ENCODE measurements at regions not wholly inside any gene's neighbourhood (a gene's known extent, or its start where the extent isn't known, plus 50 kb on each side); places are given as distances from the start of the nearest gene placed in this dataset.

DNA sequence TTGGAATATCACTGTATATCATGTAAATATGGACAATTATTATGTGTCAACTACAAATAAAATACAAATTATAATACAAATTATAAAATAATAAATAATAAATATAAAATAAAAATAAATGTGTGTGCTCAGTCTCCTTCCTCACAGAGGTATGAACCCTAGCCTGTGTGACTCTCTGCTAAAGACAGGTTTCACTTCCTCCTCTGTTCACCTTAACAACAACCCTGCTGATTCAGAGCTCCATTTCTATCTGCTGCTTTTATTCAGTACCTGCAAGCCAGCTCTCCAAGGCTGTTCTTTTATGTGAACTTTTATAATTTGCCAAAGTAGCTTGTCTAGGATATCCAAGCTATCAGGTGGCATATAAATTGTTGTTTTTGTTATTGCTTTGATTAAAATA, 610.7 kb upstream of the GRM7 start:
- H3K36me3 ChIP-seq (ENCODE audit: control insufficient read depth, insufficient read depth, low read length), result no peaks in the 10 kb centered on the region
- TF ChIP-seq KLF1 (tag; IDR thresholded peaks at IDR 0.05) (no peak), CBX5 (IDR thresholded peaks at IDR 0.05; ENCODE audit: borderline replicate concordance, low read depth) (no peak), LCOR (CRISPR knock-in tag; IDR thresholded peaks at IDR 0.05) (no peak), ZNF354B (CRISPR knock-in tag; IDR thresholded peaks at IDR 0.05) (no peak), USF1 (CRISPR knock-in tag; IDR thresholded peaks at IDR 0.05) (no peak), CEBPG (CRISPR knock-in tag; IDR thresholded peaks at IDR 0.05) (no peak), CEBPG (tag; conservative IDR thresholded peaks at IDR 0.05 in 1 of 2, IDR thresholded peaks at IDR 0.05 in 1 of 2) (no peak), STAG1 (CRISPR knock-in tag; IDR thresholded peaks at IDR 0.05; ENCODE audit: borderline replicate concordance) (no peak), FOXA1 (IDR thresholded peaks at IDR 0.05; ENCODE audit: borderline replicate concordance) (no peak), BHLHE40 (IDR thresholded peaks at IDR 0.05; ENCODE audit: low read length) (no peak), CREM (IDR thresholded peaks at IDR 0.05; ENCODE audit: low read depth) (no peak), PCBP1 (IDR thresholded peaks at IDR 0.05; ENCODE audit: low read depth, low read length, poor library complexity, severe bottlenecking) (no peak), ZFP36 (IDR thresholded peaks at IDR 0.05; ENCODE audit: low read depth, low read length, partially characterized antibody) (no peak), ZKSCAN3 (CRISPR knock-in tag; IDR thresholded peaks at IDR 0.05) (no peak)
- TF ChIP-seq, protein P1, sequence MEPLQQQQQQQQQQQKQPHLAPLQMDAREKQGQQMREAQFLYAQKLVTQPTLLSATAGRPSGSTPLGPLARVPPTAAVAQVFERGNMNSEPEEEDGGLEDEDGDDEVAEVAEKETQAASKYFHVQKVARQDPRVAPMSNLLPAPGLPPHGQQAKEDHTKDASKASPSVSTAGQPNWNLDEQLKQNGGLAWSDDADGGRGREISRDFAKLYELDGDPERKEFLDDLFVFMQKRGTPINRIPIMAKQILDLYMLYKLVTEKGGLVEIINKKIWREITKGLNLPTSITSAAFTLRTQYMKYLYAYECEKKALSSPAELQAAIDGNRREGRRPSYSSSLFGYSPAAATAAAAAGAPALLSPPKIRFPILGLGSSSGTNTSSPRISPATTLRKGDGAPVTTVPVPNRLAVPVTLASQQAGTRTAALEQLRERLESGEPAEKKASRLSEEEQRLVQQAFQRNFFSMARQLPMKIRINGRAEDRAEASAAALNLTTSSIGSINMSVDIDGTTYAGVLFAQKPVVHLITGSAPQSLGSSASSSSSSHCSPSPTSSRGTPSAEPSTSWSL (CRISPR knock-in tag; IDR thresholded peaks at IDR 0.05; ENCODE audit: borderline replicate concordance), result no peak
- TF ChIP-seq, protein P2, sequence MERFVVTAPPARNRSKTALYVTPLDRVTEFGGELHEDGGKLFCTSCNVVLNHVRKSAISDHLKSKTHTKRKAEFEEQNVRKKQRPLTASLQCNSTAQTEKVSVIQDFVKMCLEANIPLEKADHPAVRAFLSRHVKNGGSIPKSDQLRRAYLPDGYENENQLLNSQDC (CRISPR knock-in tag; IDR thresholded peaks at IDR 0.05), result no peak
- TF ChIP-seq, protein P3, sequence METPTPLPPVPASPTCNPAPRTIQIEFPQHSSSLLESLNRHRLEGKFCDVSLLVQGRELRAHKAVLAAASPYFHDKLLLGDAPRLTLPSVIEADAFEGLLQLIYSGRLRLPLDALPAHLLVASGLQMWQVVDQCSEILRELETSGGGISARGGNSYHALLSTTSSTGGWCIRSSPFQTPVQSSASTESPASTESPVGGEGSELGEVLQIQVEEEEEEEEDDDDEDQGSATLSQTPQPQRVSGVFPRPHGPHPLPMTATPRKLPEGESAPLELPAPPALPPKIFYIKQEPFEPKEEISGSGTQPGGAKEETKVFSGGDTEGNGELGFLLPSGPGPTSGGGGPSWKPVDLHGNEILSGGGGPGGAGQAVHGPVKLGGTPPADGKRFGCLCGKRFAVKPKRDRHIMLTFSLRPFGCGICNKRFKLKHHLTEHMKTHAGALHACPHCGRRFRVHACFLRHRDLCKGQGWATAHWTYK (CRISPR knock-in tag; IDR thresholded peaks at IDR 0.05), result no peak
- 0 out of 2 replicates have a peak, but pooled peaks cover 2% of the 10 kb centered on the region for H3K9me3 ChIP-seq (replicated peaks; ENCODE audit: control insufficient read depth, insufficient read depth, low read depth, low read length)
- FAIRE-seq, result no peak
- H3K79me2 ChIP-seq (ENCODE audit: control insufficient read depth, insufficient read depth, low read length), result no peaks in the 10 kb centered on the region
- H3K4me2 ChIP-seq (ENCODE audit: insufficient read depth, low read length), result no peak overlapping the region
- no peaks in the 10 kb centered on the region for H3K9me1 ChIP-seq (ENCODE audit: control insufficient read depth, insufficient read depth, low read length)
- BruUV-seq (replicated peaks), result no TSS peak
- ChIA-PET POLR2A (no interaction called here), CTCF (ENCODE audit: low intra/inter-chr PET ratio) (no interaction called here)
- no peaks in the 10 kb centered on the region for H4K20me1 ChIP-seq (replicated peaks; ENCODE audit: control insufficient read depth, insufficient read depth, low read length)
- intact Hi-C loops (cut with micrococcal nuclease) (no loop called here), in situ Hi-C loops (cut with MboI) (no loop called here)
- H3K4me1 ChIP-seq (replicated peaks in 1 of 2; ENCODE audit: control insufficient read depth in 2 of 2, insufficient read depth in 2 of 2, low read length in 2 of 2), result no peaks in the 10 kb centered on the region
- H3K27me3 ChIP-seq (ENCODE audit: control insufficient read depth in 2 of 2, insufficient read depth in 2 of 2, low read length in 2 of 2), result no peaks in the 10 kb centered on the region
- ATAC-seq, result no peak
- no peak overlapping the region for H3K9ac ChIP-seq (ENCODE audit: insufficient read depth in 1 of 2, low read depth in 2 of 2, low read length in 2 of 2)
- no peak overlapping the region for H3K4me3 ChIP-seq
- DNase-seq (ENCODE audit: extremely low read depth in 1 of 4, low spot score in 3 of 4), result no peak
- no peak overlapping the region for H3K27ac ChIP-seq (ENCODE audit: extremely low read depth, low read depth, low read length)
- no peak overlapping the region for H2AFZ ChIP-seq (ENCODE audit: low read depth, low read length)
